ENCODE measurements at regions not wholly inside any gene's neighbourhood (a gene's known extent, or its start where the extent isn't known, plus 50 kb on each side); places are given as distances from the start of the nearest gene placed in this dataset. TPM values are rescaled to one million over a fixed set of nuclear protein-coding genes. Genes with fewer than 3 reads are reported as not detected.

DNA sequence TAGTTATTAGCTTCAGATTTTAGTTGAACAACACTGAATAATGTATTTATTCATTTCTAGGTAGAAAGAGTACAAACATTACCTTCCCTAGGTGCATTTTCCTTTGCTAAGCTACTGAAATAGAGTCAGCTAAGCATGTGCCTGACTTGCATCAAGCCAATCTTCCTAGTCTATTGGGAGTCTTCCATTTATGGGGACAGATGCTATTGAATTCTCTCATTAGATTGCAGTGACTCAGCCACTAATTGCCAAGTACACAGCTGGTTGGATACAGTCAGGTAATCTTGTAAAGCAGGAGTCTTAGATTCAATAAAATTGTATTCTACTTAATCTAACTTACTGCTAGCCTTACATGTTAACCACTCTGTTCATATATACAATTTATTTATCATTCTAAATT is 55.2 kb upstream of the RPS13 start:
- H2BK120ac ChIP-seq (ENCODE audit: low read depth, low read length): no peak overlapping the region
- H3K18ac ChIP-seq (ENCODE audit: low read depth in 1 of 2, low read length in 2 of 2): no peak overlapping the region
- H2BK5ac ChIP-seq (ENCODE audit: low read depth, low read length, poor library complexity, severe bottlenecking): no peak overlapping the region
- H3K4me3 ChIP-seq (ENCODE audit: insufficient read depth in 1 of 2, low read depth in 1 of 2, low read length in 2 of 2): no peak overlapping the region
- no peak overlapping the region for H4K91ac ChIP-seq (ENCODE audit: low read length)
- no peak overlapping the region for H2AFZ ChIP-seq (ENCODE audit: low read depth, low read length)
- no peak overlapping the region for H3K14ac ChIP-seq (ENCODE audit: low read length in 2 of 2)
- H3K27me3 ChIP-seq (ENCODE audit: control insufficient read depth in 1 of 2, insufficient read depth in 1 of 2, low read length in 2 of 2): no peaks in the 10 kb centered on the region
- no peaks in the 10 kb centered on the region for H3K4me1 ChIP-seq (ENCODE audit: control insufficient read depth, insufficient read depth, low read depth, low read length)
- H3K9ac ChIP-seq (ENCODE audit: low read length): no peak overlapping the region
- H2BK12ac ChIP-seq (ENCODE audit: low read length in 2 of 2): no peak overlapping the region
- H3K23ac ChIP-seq (ENCODE audit: low read length in 2 of 2): no peak overlapping the region
- H3K4me2 ChIP-seq (ENCODE audit: low read length, poor library complexity, severe bottlenecking): no peak overlapping the region
- no peak for DNase-seq
- no peak overlapping the region for H3K4ac ChIP-seq (ENCODE audit: low read depth in 1 of 2, low read length in 2 of 2)
- no peak overlapping the region for H2BK15ac ChIP-seq (ENCODE audit: low read depth, poor library complexity, severe bottlenecking)
- H3K27ac ChIP-seq (ENCODE audit: low read length, poor library complexity, severe bottlenecking): no peak overlapping the region
- peaks cover 3% of the 10 kb centered on the region for H3K79me1 ChIP-seq (replicated peaks; ENCODE audit: low read length, poor library complexity, severe bottlenecking)
- no peaks in the 10 kb centered on the region for H3K9me3 ChIP-seq (ENCODE audit: control insufficient read depth, low read length)
- H2AK5ac ChIP-seq (ENCODE audit: low read length, severe bottlenecking): no peak overlapping the region
- peaks cover 16 to 60% of the 10 kb centered on the region in 2 experiments for H3K36me3 ChIP-seq (ENCODE audit: control insufficient read depth in 1 of 2, insufficient read depth in 2 of 2, low read depth in 1 of 2, low read length in 2 of 2)
- no peak overlapping the region for H4K8ac ChIP-seq (ENCODE audit: low read length)

DNA sequence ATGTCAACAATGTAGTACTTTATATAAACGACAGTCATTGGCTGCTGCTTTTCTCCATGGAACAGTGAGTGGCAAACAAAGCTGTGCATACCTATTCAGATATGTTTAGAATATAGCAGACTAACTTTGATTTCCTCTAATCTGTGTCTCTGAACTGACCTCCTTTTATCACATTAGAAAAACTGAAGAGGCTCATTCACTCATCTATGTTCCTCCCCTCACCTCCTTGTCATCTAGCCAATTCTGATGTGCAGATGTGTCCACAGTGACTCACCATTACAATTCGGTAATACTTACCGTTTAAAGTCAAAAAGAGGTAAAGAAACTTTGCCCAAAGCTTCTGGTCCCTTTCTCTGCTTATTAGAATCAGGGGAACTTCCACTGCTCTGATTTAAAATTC is 51.5 kb upstream of the RPS13 start:
- no peak overlapping the region for H3K27ac ChIP-seq (ENCODE audit: low read length, poor library complexity, severe bottlenecking)
- peaks cover 9 to 48% of the 10 kb centered on the region in 2 experiments for H3K36me3 ChIP-seq (ENCODE audit: control insufficient read depth in 1 of 2, insufficient read depth in 2 of 2, low read depth in 1 of 2, low read length in 2 of 2)
- no peaks in the 10 kb centered on the region for H3K4me1 ChIP-seq (ENCODE audit: control insufficient read depth, insufficient read depth, low read depth, low read length)
- no peak overlapping the region for H3K4me2 ChIP-seq (ENCODE audit: low read length, poor library complexity, severe bottlenecking)
- no peak overlapping the region for H2BK12ac ChIP-seq (ENCODE audit: low read length in 2 of 2)
- no peaks in the 10 kb centered on the region for H3K9me3 ChIP-seq (ENCODE audit: control insufficient read depth, low read length)
- no peak overlapping the region for H3K4me3 ChIP-seq (ENCODE audit: insufficient read depth in 1 of 2, low read depth in 1 of 2, low read length in 2 of 2)
- H3K9ac ChIP-seq (ENCODE audit: low read length): no peak overlapping the region
- no peak overlapping the region for H2BK5ac ChIP-seq (ENCODE audit: low read depth, low read length, poor library complexity, severe bottlenecking)
- H2BK120ac ChIP-seq (ENCODE audit: low read depth, low read length): no peak overlapping the region
- no peak overlapping the region for H4K91ac ChIP-seq (ENCODE audit: low read length)
- WGBS: 76% methylated on average over 3 of the region's 3 CpGs
- H2AK5ac ChIP-seq (ENCODE audit: low read length, severe bottlenecking): no peak overlapping the region
- peak; percentile 2 for DNase-seq
- no peak overlapping the region for H3K23ac ChIP-seq (ENCODE audit: low read length in 2 of 2)
- H2AFZ ChIP-seq (ENCODE audit: low read depth, low read length): no peak overlapping the region
- H3K18ac ChIP-seq (ENCODE audit: low read depth in 1 of 2, low read length in 2 of 2): no peak overlapping the region
- peaks cover 3% of the 10 kb centered on the region for H3K79me1 ChIP-seq (replicated peaks; ENCODE audit: low read length, poor library complexity, severe bottlenecking)
- no peak overlapping the region for H3K4ac ChIP-seq (ENCODE audit: low read depth in 1 of 2, low read length in 2 of 2)
- no peaks in the 10 kb centered on the region for H3K27me3 ChIP-seq (ENCODE audit: control insufficient read depth in 1 of 2, insufficient read depth in 1 of 2, low read length in 2 of 2)
- no peak overlapping the region for H3K14ac ChIP-seq (ENCODE audit: low read length in 2 of 2)
- H2BK15ac ChIP-seq (ENCODE audit: low read depth, poor library complexity, severe bottlenecking): no peak overlapping the region
- no peak overlapping the region for H4K8ac ChIP-seq (ENCODE audit: low read length)

Small RNAs in the stretch of these regions (small RNA-seq; reads per million reads assigned to genes)
- not detected for gene AC126389.1 (ENCODE audit: low read depth)
